ENCODE measurements at regions not wholly inside any gene's neighbourhood (a gene's known extent, or its start where the extent isn't known, plus 50 kb on each side); places are given as distances from the start of the nearest gene placed in this dataset.

GRCh38 chr6:11938285-11938890, 73.7 kb upstream of the HIVEP1 start (continued):
- TF ChIP-seq DIDO1 (tag; IDR thresholded peaks at IDR 0.05; ENCODE audit: low read depth) (0 out of 2 replicates have a peak, but pooled peaks have one; percentile 21), E2F4 (CRISPR knock-in tag; IDR thresholded peaks at IDR 0.05; ENCODE audit: low read depth) (no peak), SRSF9 (IDR thresholded peaks at IDR 0.05; ENCODE audit: borderline replicate concordance, low read depth, low read length) (no peak), EZH2 (IDR thresholded peaks at IDR 0.05; ENCODE audit: borderline replicate concordance, low read depth, low read length) (no peak), MGA (IDR thresholded peaks at IDR 0.05) (peak; percentile 81), FOSL1 (tag; conservative IDR thresholded peaks at IDR 0.05) (peak; percentile 70), CC2D1A (IDR thresholded peaks at IDR 0.05) (peak; percentile 98), LEF1 (IDR thresholded peaks at IDR 0.05) (peak; percentile 96), CREM (IDR thresholded peaks at IDR 0.05; ENCODE audit: low read depth) (peak; percentile 89), HNRNPH1 (optimal IDR thresholded peaks at IDR 0.05; ENCODE audit: low read depth, low read length) (no peak), ARNT (IDR thresholded peaks at IDR 0.05) (peak; percentile 80 to 86), NKRF (IDR thresholded peaks at IDR 0.05; ENCODE audit: borderline replicate concordance) (peak; percentile 23; the same call in 1 of the 2 replicates)

Data from K562 (cell line).